ENCODE measurements at regions not wholly inside any gene's neighbourhood (a gene's known extent, or its start where the extent isn't known, plus 50 kb on each side); places are given as distances from the start of the nearest gene placed in this dataset.

DNA sequence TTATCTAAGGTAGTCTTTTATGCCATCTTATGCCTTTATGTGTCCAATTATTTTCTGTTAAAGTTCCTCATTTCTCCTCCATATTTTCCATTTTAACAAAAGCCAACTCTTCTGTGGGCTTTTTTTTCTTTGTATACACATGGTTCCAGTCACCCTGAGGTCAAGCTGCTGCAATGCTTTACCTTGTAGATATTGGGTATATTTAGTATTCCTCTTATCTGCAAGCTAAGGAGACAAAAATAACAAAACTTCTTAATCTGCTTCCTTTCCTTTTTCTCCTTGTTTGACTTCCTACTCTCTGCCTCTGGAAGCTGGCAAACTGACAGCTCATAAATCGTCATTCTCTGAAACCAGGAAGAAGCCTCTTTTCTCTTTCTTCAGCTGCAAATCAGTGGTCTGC is 885.0 kb upstream of the LRRN3 start:
- no peak overlapping the region for H3K27ac ChIP-seq (ENCODE audit: extremely low read depth, low read depth, low read length)
- H3K36me3 ChIP-seq (ENCODE audit: control insufficient read depth in 2 of 2, insufficient read depth in 1 of 2, low read length in 2 of 2) = no peaks in the 10 kb centered on the region
- no peaks in the 10 kb centered on the region for H3K9me3 ChIP-seq (ENCODE audit: control insufficient read depth, insufficient read depth, low read depth, low read length)
- TF ChIP-seq KLF9 (tag by site-specific recombination; IDR thresholded peaks at IDR 0.05; ENCODE audit: low read depth) (no peak), ZNF830 (tag by site-specific recombination; IDR thresholded peaks at IDR 0.05; ENCODE audit: low read depth) (no peak), EGR2 (tag by site-specific recombination; IDR thresholded peaks at IDR 0.05; ENCODE audit: low read depth) (no peak), ZNF449 (tag by site-specific recombination; IDR thresholded peaks at IDR 0.05) (no peak), ZFP41 (tag by site-specific recombination; IDR thresholded peaks at IDR 0.05; ENCODE audit: borderline replicate concordance) (no peak), ZNF354C (tag by site-specific recombination; IDR thresholded peaks at IDR 0.05; ENCODE audit: borderline replicate concordance, low read depth) (no peak), YY2 (tag by site-specific recombination; IDR thresholded peaks at IDR 0.05) (no peak), PRDM6 (tag by site-specific recombination; IDR thresholded peaks at IDR 0.05) (no peak), ZNF768 (tag by site-specific recombination; IDR thresholded peaks at IDR 0.05) (no peak), WT1 (tag by site-specific recombination; IDR thresholded peaks at IDR 0.05) (no peak), ZNF155 (tag by site-specific recombination; IDR thresholded peaks at IDR 0.05) (no peak), ZBTB48 (tag by site-specific recombination; IDR thresholded peaks at IDR 0.05) (no peak), MYNN (tag by site-specific recombination; IDR thresholded peaks at IDR 0.05; ENCODE audit: borderline replicate concordance) (no peak), ZNF175 (tag by site-specific recombination; IDR thresholded peaks at IDR 0.05) (no peak), ZNF776 (tag by site-specific recombination; IDR thresholded peaks at IDR 0.05; ENCODE audit: borderline replicate concordance) (no peak), SP7 (tag by site-specific recombination; IDR thresholded peaks at IDR 0.05) (no peak), ZNF398 (tag by site-specific recombination; IDR thresholded peaks at IDR 0.05) (no peak), ZNF157 (tag by site-specific recombination; IDR thresholded peaks at IDR 0.05) (no peak)
- TF ChIP-seq, protein P1, sequence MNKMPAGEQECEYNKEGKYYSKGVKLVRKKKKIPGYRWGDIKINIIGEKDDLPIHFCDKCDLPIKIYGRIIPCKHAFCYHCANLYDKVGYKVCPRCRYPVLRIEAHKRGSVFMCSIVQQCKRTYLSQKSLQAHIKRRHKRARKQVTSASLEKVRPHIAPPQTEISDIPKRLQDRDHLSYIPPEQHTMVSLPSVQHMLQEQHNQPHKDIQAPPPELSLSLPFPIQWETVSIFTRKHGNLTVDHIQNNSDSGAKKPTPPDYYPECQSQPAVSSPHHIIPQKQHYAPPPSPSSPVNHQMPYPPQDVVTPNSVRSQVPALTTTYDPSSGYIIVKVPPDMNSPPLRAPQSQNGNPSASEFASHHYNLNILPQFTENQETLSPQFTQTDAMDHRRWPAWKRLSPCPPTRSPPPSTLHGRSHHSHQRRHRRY (tag by site-specific recombination; IDR thresholded peaks at IDR 0.05) = no peak
- TF ChIP-seq, protein P2, sequence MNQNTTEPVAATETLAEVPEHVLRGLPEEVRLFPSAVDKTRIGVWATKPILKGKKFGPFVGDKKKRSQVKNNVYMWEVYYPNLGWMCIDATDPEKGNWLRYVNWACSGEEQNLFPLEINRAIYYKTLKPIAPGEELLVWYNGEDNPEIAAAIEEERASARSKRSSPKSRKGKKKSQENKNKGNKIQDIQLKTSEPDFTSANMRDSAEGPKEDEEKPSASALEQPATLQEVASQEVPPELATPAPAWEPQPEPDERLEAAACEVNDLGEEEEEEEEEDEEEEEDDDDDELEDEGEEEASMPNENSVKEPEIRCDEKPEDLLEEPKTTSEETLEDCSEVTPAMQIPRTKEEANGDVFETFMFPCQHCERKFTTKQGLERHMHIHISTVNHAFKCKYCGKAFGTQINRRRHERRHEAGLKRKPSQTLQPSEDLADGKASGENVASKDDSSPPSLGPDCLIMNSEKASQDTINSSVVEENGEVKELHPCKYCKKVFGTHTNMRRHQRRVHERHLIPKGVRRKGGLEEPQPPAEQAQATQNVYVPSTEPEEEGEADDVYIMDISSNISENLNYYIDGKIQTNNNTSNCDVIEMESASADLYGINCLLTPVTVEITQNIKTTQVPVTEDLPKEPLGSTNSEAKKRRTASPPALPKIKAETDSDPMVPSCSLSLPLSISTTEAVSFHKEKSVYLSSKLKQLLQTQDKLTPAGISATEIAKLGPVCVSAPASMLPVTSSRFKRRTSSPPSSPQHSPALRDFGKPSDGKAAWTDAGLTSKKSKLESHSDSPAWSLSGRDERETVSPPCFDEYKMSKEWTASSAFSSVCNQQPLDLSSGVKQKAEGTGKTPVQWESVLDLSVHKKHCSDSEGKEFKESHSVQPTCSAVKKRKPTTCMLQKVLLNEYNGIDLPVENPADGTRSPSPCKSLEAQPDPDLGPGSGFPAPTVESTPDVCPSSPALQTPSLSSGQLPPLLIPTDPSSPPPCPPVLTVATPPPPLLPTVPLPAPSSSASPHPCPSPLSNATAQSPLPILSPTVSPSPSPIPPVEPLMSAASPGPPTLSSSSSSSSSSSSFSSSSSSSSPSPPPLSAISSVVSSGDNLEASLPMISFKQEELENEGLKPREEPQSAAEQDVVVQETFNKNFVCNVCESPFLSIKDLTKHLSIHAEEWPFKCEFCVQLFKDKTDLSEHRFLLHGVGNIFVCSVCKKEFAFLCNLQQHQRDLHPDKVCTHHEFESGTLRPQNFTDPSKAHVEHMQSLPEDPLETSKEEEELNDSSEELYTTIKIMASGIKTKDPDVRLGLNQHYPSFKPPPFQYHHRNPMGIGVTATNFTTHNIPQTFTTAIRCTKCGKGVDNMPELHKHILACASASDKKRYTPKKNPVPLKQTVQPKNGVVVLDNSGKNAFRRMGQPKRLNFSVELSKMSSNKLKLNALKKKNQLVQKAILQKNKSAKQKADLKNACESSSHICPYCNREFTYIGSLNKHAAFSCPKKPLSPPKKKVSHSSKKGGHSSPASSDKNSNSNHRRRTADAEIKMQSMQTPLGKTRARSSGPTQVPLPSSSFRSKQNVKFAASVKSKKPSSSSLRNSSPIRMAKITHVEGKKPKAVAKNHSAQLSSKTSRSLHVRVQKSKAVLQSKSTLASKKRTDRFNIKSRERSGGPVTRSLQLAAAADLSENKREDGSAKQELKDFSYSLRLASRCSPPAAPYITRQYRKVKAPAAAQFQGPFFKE (tag by site-specific recombination; IDR thresholded peaks at IDR 0.05; ENCODE audit: borderline replicate concordance) = no peak
- no peaks in the 10 kb centered on the region for H3K4me1 ChIP-seq (ENCODE audit: control insufficient read depth, insufficient read depth, low read length)
- CTCF ChIA-PET = no interaction called here
- POLR2A ChIA-PET = no interaction called here
- no peak overlapping the region for H3K4me3 ChIP-seq (ENCODE audit: low read depth, low read length)
